ENCODE measurements at regions not wholly inside any gene's neighbourhood (a gene's known extent, or its start where the extent isn't known, plus 50 kb on each side); places are given as distances from the start of the nearest gene placed in this dataset.

DNA sequence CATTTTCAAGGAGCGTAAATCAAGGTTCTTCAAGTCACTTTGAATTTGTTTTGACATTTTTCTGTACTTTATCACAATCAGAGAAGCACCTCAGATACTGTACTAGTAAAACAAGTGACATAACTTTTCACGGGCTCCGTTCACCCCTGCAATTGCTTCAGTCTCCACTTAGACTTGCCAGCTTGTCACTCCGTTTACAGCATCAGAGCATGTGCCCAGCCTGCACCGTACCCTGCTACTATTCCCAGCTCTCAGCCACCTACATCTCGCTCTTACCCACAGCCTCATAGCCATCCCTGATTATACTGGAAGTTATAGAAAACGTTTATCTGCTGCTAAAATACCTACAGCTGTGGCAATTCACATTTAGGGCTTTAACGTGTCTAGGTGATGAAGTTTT lies 135.3 kb upstream of the TENM3 start:
- DNase-seq (ENCODE audit: extremely low read depth, low read depth), result no peak
- TF ChIP-seq, protein P1, sequence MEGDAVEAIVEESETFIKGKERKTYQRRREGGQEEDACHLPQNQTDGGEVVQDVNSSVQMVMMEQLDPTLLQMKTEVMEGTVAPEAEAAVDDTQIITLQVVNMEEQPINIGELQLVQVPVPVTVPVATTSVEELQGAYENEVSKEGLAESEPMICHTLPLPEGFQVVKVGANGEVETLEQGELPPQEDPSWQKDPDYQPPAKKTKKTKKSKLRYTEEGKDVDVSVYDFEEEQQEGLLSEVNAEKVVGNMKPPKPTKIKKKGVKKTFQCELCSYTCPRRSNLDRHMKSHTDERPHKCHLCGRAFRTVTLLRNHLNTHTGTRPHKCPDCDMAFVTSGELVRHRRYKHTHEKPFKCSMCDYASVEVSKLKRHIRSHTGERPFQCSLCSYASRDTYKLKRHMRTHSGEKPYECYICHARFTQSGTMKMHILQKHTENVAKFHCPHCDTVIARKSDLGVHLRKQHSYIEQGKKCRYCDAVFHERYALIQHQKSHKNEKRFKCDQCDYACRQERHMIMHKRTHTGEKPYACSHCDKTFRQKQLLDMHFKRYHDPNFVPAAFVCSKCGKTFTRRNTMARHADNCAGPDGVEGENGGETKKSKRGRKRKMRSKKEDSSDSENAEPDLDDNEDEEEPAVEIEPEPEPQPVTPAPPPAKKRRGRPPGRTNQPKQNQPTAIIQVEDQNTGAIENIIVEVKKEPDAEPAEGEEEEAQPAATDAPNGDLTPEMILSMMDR (IDR thresholded peaks at IDR 0.05; ENCODE audit: low read depth, low read length), result no peak

DNA sequence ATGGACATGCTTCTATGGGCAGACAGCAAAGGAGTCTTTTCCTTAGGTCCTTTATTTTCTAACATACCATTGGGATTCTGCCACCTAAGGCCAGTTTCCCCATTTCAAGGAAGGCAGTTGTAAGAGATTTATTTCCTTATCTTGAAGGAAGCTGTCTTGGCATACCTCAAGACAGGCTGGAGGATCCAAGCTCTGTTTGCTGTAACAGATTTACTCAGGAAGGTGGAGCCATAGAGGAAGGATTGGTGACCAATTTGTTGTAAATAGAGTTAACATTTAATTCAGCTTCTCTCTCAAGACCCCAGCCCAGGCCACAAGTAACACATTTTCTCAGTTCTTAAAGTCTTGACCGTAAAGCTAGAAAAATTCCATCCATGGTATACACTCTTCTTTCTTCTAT lies 131.6 kb upstream of the TENM3 start:
- TF ChIP-seq, protein P1 (IDR thresholded peaks at IDR 0.05; ENCODE audit: low read depth, low read length), result no peak
- DNase-seq (ENCODE audit: extremely low read depth, low read depth), result no peak

DNA sequence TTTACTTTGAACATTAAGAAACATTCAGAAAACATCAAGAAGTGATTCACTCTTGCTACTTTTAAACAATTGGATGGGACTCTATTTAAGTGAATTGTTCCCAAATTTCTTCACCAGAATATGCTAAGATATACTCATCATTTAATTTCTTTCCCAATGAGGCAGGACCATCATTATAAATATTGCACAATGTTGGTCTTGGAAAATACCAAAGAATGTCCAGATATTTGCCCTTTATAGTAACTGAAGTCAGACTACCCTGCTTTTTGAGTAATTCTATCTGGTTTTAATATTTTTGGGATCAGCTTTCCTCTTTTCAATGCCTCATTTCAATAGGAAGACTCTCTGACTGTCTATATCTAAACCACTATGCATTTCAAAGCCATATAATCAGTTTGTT lies 129.4 kb upstream of the TENM3 start:
- no peak for DNase-seq (ENCODE audit: extremely low read depth, low read depth)
- TF ChIP-seq, protein P1 (IDR thresholded peaks at IDR 0.05; ENCODE audit: low read depth, low read length), result no peak

DNA sequence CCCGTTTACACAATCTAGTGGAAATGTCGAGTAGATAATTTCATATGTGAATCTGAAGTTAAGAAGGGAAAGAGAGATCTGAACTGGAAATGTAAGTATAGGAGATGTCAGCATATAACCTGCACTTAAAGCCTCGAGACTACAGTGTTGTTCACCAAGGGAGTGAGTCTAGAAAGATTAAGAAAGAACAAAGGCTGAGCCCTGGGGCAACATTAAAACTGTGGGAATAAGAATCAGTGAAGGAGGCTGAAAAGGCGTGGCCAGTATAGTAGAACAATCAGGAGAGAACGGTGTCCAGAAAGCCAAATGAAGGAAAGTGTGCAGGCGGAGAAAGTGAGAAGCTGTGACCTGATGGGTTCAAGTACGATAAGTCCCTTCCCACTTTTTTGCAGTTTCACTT lies 118.8 kb upstream of the TENM3 start:
- DNase-seq (ENCODE audit: extremely low read depth, low read depth), result no peak
- TF ChIP-seq, protein P1 (IDR thresholded peaks at IDR 0.05; ENCODE audit: low read depth, low read length), result no peak

DNA sequence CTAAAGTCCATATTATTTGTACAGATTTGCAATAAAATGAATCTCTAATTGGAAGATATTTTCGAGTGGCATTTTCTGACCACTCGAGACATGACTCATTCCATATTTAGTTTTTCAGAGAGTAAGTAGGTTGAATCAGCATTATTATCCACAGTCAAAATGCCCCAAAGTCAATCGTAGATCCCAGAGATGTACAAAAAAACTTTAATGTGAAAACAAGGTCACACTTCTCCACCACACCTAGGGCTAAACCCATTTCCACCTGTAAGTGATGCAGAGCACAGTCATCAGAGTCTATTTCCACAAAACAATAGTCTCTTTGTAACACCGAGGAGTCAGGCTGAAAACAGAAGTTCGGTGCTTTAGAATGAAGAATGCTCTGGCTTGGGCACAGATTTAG lies 117.1 kb upstream of the TENM3 start:
- DNase-seq (ENCODE audit: extremely low read depth, low read depth), result no peak

DNA sequence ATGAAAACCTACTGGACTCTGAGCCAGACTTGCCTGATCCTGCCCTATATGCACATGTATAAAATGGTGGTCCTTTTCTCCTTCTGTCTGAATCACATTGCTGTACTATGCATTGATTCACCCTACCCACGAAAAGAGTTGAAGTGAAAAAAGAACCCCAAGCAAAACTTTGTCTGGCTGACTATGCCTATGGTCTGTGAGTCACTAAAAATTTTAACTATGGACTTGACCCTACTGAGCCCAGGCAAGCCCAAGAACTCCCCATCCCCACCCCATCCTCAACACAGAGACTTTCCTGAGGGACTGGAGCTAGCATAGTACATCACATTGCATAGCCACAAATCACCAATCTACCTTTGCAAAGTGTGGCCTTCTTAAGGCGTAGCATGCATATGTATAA lies 116.6 kb upstream of the TENM3 start:
- DNase-seq (ENCODE audit: extremely low read depth, low read depth), result no peak
- TF ChIP-seq, protein P1 (IDR thresholded peaks at IDR 0.05; ENCODE audit: low read depth, low read length), result no peak

More for the DNA sequence above, 117.1 kb upstream of the TENM3 start:
- TF ChIP-seq, protein P1 (IDR thresholded peaks at IDR 0.05; ENCODE audit: low read depth, low read length), result no peak

DNA sequence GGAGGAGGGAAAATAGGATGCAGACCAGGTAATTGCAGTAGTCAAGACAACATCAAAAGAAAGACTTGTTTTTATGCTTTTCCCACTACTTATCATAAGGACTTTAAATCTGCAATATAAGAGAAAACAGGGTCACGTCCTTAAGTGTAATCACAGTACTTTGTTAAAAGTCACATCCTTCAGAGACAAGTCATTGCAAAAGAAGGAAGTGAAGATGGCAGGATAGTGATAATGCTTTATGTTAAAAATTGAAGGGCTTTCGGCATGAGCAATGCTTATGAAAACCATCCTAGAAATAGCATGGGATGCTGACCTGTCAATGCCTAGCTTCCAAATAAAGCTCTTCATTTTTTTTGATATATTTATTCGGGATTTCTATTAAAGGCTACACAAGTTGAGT lies 110.2 kb upstream of the TENM3 start:
- TF ChIP-seq, protein P1 (IDR thresholded peaks at IDR 0.05; ENCODE audit: low read depth, low read length), result no peak
- DNase-seq (ENCODE audit: extremely low read depth, low read depth), result no peak
